ENCODE measurements at regions not wholly inside any gene's neighbourhood (a gene's known extent, or its start where the extent isn't known, plus 50 kb on each side); places are given as distances from the start of the nearest gene placed in this dataset.
"Not testable (repeated sequence)": the region's sequence is repeated elsewhere in the genome, so short reads cannot be mapped to it uniquely, and the experiment has no call there.

- TF ChIP-seq CTCF (IDR thresholded peaks at IDR 0.05), result no peak
- no peak for ATAC-seq (ENCODE audit: low FRiP score)
These were observed 582.6 kb upstream of the ZNF337 start for GRCh38 chr20:26279238-26279637.

GRCh38 chr20:26277339-26277738 lies 580.7 kb upstream of the ZNF337 start:
- DNase-seq (ENCODE audit: low spot score) (no peak), ATAC-seq (ENCODE audit: low FRiP score) (no peak)
- TF ChIP-seq CTCF (IDR thresholded peaks at IDR 0.05), result no peak

More at GRCh38 chr20:26279238-26279637, 582.6 kb upstream of the ZNF337 start:
- no peak for DNase-seq (ENCODE audit: low spot score)

- DNase-seq (ENCODE audit: low spot score), result no peak
- no peak for TF ChIP-seq CTCF (IDR thresholded peaks at IDR 0.05)
- ATAC-seq (ENCODE audit: low FRiP score), result no peak
These were observed 580.0 kb upstream of the ZNF337 start for GRCh38 chr20:26276554-26277210.

- ATAC-seq (ENCODE audit: low FRiP score); DNase-seq (ENCODE audit: low spot score): not testable (repeated sequence)
These were observed 572.1 kb upstream of the ZNF337 start for GRCh38 chr20:26268762-26269161.

GRCh38 chr20:26260925-26261324 lies 564.3 kb upstream of the ZNF337 start:
- not testable (repeated sequence) for ATAC-seq (ENCODE audit: low FRiP score); DNase-seq (ENCODE audit: low spot score)

GRCh38 chr20:26252311-26252975 lies 555.8 kb upstream of the ZNF337 start:
- ATAC-seq (ENCODE audit: low FRiP score), result not testable (repeated sequence)

GRCh38 chr20:26251376-26251775 lies 554.7 kb upstream of the ZNF337 start:
- DNase-seq (ENCODE audit: low spot score); ATAC-seq (ENCODE audit: low FRiP score): not testable (repeated sequence)

More at GRCh38 chr20:26252311-26252975, 555.8 kb upstream of the ZNF337 start:
- not testable (repeated sequence) for DNase-seq (ENCODE audit: low spot score)

- not testable (repeated sequence) for DNase-seq (ENCODE audit: low spot score)
These were observed 553.8 kb upstream of the ZNF337 start for GRCh38 chr20:26250249-26251114.

GRCh38 chr20:26243731-26244130 lies 547.1 kb upstream of the ZNF337 start:
- no peak for TF ChIP-seq CTCF (IDR thresholded peaks at IDR 0.05)
- DNase-seq (ENCODE audit: low spot score) (no peak), ATAC-seq (ENCODE audit: low FRiP score) (no peak)

More at GRCh38 chr20:26250249-26251114, 553.8 kb upstream of the ZNF337 start:
- not testable (repeated sequence) for ATAC-seq (ENCODE audit: low FRiP score)

GRCh38 chr20:26220609-26221008 lies 524.0 kb upstream of the ZNF337 start:
- ATAC-seq (ENCODE audit: low FRiP score), result not testable (repeated sequence)

GRCh38 chr20:26219546-26219945 lies 522.9 kb upstream of the ZNF337 start:
- not testable (repeated sequence) for ATAC-seq (ENCODE audit: low FRiP score); DNase-seq (ENCODE audit: low spot score)

More at GRCh38 chr20:26220609-26221008, 524.0 kb upstream of the ZNF337 start:
- not testable (repeated sequence) for DNase-seq (ENCODE audit: low spot score)

All from omental fat pad (tissue), 3 donors.